ENCODE measurements at regions not wholly inside any gene's neighbourhood (a gene's known extent, or its start where the extent isn't known, plus 50 kb on each side); places are given as distances from the start of the nearest gene placed in this dataset.
A peak's percentile ranks its signal among the peaks of the same experiment; 100 is the strongest.

- Histone ChIP-seq H3K27me3 (ENCODE audit: insufficient read depth, poor library complexity, severe bottlenecking) (no peaks in the 10 kb centered on the region), H3K4me3 (replicated peaks; ENCODE audit: insufficient read depth, low read length) (no peak overlapping the region), H3K27ac (replicated peaks) (no peak overlapping the region)
- TF ChIP-seq POLR2AphosphoS5 (IDR thresholded peaks at IDR 0.05; ENCODE audit: low read depth) (no peak), GABPA (IDR thresholded peaks at IDR 0.05; ENCODE audit: low read depth) (no peak), REST (IDR thresholded peaks at IDR 0.05; ENCODE audit: insufficient replicate concordance, low read depth) (no peak), SPI1 (IDR thresholded peaks at IDR 0.05; ENCODE audit: borderline replicate concordance, low read depth) (no peak)
- TF ChIP-seq, protein P1, sequence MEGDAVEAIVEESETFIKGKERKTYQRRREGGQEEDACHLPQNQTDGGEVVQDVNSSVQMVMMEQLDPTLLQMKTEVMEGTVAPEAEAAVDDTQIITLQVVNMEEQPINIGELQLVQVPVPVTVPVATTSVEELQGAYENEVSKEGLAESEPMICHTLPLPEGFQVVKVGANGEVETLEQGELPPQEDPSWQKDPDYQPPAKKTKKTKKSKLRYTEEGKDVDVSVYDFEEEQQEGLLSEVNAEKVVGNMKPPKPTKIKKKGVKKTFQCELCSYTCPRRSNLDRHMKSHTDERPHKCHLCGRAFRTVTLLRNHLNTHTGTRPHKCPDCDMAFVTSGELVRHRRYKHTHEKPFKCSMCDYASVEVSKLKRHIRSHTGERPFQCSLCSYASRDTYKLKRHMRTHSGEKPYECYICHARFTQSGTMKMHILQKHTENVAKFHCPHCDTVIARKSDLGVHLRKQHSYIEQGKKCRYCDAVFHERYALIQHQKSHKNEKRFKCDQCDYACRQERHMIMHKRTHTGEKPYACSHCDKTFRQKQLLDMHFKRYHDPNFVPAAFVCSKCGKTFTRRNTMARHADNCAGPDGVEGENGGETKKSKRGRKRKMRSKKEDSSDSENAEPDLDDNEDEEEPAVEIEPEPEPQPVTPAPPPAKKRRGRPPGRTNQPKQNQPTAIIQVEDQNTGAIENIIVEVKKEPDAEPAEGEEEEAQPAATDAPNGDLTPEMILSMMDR (IDR thresholded peaks at IDR 0.05; ENCODE audit: insufficient read depth, low read length), result no peak
- DNase-seq (ENCODE audit: low read depth in 1 of 2, low spot score in 1 of 2), result no peak
Observed at GRCh38 chr9:111186021-111186530, 143.9 kb downstream of the OR2K2 start.

GRCh38 chr9:111180811-111181210 lies 142.5 kb upstream of the LPAR1 start:
- DNase-seq (ENCODE audit: low read depth in 1 of 2, low spot score in 1 of 2), result no peak
- TF ChIP-seq GABPA (IDR thresholded peaks at IDR 0.05; ENCODE audit: low read depth) (no peak), SPI1 (IDR thresholded peaks at IDR 0.05; ENCODE audit: borderline replicate concordance, low read depth) (no peak), POLR2AphosphoS5 (IDR thresholded peaks at IDR 0.05; ENCODE audit: low read depth) (no peak), REST (IDR thresholded peaks at IDR 0.05; ENCODE audit: insufficient replicate concordance, low read depth) (no peak)
- TF ChIP-seq, protein P1 (IDR thresholded peaks at IDR 0.05; ENCODE audit: insufficient read depth, low read length), result no peak
- H3K27ac ChIP-seq (replicated peaks), result no peak overlapping the region
- no peaks in the 10 kb centered on the region for H3K27me3 ChIP-seq (ENCODE audit: insufficient read depth, poor library complexity, severe bottlenecking)
- H3K4me3 ChIP-seq (replicated peaks; ENCODE audit: insufficient read depth, low read length), result no peak overlapping the region

DNA sequence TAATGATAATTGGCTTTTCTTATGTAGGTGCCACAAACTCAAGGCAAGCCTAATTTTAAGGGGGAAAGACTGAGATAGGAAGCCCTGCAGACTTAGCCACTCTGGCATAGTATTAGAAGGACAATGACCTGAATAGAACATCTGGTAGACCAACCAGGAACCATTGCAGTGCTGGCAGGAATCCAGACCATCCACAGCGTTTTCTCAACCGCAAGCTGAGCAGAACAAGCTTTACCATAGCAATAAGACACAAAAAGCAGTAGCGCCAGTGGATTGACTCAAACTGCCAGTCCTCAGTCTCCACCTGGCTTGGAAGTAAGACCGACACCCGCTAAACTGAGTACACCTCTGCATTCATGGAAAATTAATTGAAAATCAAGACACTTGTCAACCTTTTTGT lies 141.3 kb upstream of the LPAR1 start:
- peak; percentile 61 to 85 for DNase-seq (ENCODE audit: low read depth in 1 of 2, low spot score in 1 of 2)

More for the DNA sequence above, 141.3 kb upstream of the LPAR1 start:
- H3K27ac ChIP-seq (replicated peaks), result no peak overlapping the region
- TF ChIP-seq REST (IDR thresholded peaks at IDR 0.05; ENCODE audit: insufficient replicate concordance, low read depth) (no peak), GABPA (IDR thresholded peaks at IDR 0.05; ENCODE audit: low read depth) (0 out of 2 replicates have a peak, but pooled peaks have one; percentile 18), SPI1 (IDR thresholded peaks at IDR 0.05; ENCODE audit: borderline replicate concordance, low read depth) (0 out of 2 replicates have a peak, but pooled peaks have one; percentile 10), POLR2AphosphoS5 (IDR thresholded peaks at IDR 0.05; ENCODE audit: low read depth) (peak; percentile 80)
- TF ChIP-seq, protein P1 (IDR thresholded peaks at IDR 0.05; ENCODE audit: insufficient read depth, low read length), result no peak
- H3K4me3 ChIP-seq (replicated peaks; ENCODE audit: insufficient read depth, low read length), result no peak overlapping the region
- no peaks in the 10 kb centered on the region for H3K27me3 ChIP-seq (ENCODE audit: insufficient read depth, poor library complexity, severe bottlenecking)

Data from HL-60 (cell line).